NCI-H460 (cell line): ENCODE measurements at regions not wholly inside any gene's neighbourhood (a gene's known extent, or its start where the extent isn't known, plus 50 kb on each side); places are given as distances from the start of the nearest gene placed in this dataset.

ENCODE experiments used
- DNase-seq: peaks from one replicate; pipeline ENCODE4 v3.0.0-alpha.2; 2016; ENCODE audit warnings: low read depth; ENCODE audit errors: extremely low read depth

DNA sequence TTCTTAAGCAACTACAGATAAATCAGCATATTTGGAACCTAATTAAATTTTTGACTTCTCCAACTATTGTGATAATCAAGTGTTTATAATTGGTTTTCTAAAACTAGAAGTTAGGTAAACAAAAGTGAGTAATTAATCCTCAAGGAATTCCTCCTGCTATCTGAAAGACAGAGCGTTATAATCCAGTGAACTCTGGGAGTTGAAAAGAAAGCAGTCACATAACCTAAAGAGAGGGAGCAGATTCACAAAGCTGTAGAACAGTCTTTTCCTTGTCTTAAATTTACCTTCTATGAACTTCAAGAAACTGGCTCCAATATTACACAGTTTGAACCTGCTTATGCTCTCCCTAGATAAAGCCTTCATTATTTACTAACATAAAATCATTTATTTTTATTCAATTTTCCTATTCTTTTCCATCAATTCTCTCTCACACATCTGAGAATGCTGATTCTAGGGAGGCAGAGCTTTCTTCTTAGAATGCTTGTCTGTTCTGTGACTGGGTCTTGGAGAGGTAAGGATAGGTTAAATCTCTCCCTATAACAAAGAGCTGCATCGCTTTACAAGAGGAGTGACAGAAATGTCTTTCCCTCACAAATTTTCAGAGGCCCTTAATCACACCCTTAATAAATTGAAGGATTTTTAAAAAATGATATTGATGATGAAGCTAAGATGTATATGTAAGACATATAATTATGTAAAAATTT lies 132.8 kb downstream of the TUSC7 start:
- no peak for DNase-seq

DNA sequence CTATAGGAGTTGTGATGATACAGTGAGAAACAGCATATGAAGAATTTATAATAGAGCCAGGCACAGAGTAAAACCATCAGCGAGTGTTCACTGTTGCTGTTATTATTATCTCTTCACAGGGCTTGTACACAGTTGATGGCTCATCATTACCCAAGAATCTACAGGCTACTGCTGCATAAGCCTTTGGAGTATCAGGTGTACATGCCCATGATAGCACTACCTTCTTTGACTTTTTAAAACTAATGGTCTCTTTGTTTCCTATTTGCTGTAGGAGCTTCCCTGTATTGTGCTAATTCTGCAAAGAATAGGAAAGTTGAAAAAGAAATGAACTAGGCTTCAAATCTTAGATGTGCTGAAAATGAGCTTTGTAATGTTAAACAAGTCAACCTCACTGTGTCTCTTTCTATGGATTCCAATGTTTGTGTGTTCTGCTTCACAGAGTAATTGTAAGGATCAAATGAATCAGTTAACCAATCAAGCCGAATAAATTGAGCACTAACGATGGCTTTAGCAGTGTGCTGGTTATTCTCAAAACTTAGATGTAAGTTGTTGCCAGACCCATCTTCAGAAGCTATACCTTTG lies 138.8 kb downstream of the TUSC7 start:
- DNase-seq: no peak

- no peak for DNase-seq
Measured at GRCh38 chr3:116849261-116849688, 139.7 kb downstream of the TUSC7 start.

DNA sequence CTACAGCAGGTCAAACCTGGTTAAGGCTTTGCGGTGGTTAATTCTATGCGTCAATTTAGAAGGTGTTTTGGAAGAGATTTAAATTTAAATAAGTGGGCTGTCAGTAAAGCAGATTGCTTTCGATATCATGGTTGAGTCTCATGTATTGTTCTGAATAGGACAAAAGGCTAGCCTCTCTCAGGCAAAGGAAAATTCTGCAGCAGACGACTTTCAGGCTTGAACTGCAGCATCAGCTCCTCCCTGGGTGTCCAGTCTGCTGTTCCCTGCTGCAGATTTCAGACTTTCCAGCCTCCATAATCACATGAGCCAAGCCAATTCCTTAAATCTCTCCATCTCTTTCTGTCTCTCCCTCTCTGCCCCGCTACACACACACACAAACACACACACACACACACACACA lies 143.2 kb downstream of the TUSC7 start:
- DNase-seq: no peak

- DNase-seq: no peak
Measured at GRCh38 chr3:116863270-116863770, 153.7 kb downstream of the TUSC7 start.

DNA sequence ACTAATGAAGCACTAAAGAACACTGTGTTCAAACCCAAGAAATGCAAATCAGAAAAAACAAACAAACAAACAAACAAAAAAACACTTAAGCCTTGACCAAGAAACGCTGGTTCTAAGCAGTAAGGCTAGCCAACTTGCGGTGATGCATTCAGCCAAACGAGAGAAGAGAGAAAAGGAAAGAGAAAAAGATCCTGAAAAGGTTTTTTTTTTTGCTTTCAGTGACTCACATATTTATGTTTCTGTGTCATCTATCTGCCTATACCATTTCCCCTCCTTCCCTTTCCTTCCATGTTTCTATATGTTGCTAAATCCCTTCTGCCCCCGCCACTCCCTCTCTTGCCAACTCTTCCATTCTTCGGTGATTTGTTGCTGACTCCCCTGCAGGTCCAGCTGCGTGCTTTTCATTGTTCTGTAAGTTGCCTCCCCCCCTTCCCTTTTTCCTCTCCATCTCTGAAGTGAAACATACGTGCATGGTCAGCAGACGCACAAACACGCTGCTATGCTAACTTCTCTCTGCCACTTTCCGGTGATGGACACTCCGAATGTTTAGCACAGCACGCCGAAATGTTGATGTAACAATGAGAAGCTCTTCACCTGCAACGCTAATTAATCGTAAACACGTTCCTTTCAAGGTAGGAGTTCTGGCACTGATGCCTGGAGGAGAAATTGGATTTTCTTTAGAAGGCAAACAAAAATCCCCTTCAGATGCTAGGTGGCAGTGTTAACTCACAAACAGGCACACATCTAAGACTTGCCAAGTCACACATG lies 154.4 kb downstream of the TUSC7 start:
- no peak for DNase-seq

GRCh38 chr3:116864590-116864927 lies 155.0 kb downstream of the TUSC7 start:
- no peak for DNase-seq

DNA sequence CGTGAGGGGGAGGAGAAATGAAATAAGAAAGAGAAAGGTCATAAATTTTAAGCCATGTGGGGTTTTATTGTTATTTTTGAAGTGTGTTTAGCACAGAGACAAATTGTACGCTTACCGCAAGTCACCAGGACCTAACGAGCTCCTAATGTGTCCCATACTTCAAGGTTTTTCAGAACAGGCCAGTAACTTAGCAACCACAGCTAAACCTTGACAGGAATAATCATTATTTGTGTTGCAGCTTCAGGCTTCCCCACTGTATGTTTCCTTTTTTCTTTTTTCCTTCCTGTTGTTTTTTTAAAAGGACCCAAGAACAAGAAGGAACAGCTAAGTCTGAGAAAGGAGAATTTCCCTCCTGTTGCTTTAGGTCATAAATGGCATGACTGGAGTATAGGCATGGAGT lies 160.8 kb downstream of the TUSC7 start:
- no peak for DNase-seq

DNA sequence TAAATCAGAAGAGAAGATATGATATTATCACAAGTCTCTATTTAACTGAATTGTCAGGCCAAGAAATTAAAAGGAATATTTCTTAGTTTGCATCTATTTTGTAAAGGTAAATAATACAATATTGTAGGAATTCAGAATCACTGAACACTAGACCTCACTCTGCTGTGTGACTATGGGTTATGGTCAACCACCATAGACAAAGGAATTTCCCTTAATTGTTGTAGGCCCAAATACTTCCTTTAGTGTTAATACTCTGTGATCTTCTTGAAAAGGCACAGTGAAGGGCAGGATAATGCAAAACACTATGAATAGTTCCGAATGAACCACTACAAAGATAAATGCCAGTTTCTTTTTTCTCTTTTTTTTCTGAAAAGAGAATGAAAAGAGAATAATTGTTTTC lies 162.3 kb downstream of the TUSC7 start:
- no peak for DNase-seq

- no peak for DNase-seq
Measured at GRCh38 chr3:116872688-116873087, 163.1 kb downstream of the TUSC7 start.

DNA sequence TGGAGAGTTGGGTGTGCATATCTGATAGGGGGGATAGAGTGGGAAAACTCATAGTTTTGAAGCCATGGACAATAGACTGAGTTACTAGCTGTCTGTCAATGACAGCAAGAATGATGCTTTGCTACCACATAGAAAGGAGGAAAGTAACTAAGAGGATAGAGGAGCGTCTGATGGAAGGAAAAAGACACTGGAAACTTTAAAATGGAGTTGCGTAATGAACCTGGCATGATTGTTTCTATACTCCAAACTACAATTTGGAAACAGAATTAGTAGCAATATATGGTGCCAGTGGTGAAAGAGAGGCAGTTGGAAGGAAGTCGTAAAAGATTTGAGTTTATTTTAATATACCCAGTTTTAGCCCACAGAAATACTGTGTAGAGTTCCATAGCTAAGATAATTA lies 163.6 kb downstream of the TUSC7 start:
- DNase-seq: no peak

DNA sequence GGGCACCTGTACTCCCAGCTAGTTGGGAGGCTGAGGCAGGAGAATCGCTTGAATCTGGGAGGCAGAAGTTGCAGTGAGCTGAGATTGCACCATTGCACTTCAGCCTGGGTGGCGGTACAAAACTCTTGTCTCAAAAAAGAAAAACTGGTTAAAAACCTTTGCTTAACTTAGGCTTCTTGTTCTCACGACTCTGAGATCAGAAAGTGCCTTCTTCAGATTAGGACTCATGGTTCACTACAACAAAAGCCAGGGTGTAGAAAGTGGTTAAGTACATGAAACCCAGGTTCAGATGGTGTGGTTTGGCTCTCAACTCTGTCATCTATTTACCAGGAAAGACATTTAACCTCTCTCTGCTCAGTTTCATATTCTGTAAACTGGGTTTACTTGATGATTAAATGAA lies 168.4 kb downstream of the TUSC7 start:
- DNase-seq: no peak

GRCh38 chr3:116886202-116886893 lies 176.8 kb downstream of the TUSC7 start:
- DNase-seq: no peak

- no peak for DNase-seq
Measured at GRCh38 chr3:116896116-116896515, 186.5 kb downstream of the TUSC7 start.

DNA sequence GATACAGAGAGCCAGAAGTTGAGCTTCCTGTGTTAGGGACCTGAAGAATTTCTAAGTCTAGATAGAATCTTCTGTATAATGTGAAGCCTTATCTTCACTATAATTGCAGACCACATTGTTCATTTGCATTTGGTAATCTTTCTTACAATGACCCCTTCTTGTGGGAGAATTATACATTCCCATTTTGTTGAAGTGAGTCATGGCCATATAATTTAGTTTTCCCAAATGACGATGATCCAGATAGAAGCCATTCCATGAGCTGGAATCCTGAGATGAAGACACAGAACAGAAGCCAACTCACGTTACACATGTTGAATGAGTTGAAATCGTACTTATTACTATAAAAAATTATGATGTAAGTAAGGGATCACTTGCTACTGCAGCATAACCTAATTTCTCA lies 187.8 kb downstream of the TUSC7 start:
- DNase-seq: no peak

GRCh38 chr3:116899253-116899652 lies 189.7 kb downstream of the TUSC7 start:
- no peak for DNase-seq

GRCh38 chr3:116905334-116905733 lies 195.8 kb downstream of the TUSC7 start:
- no peak for DNase-seq

- no peak for DNase-seq
Measured at GRCh38 chr3:116905794-116906193, 196.2 kb downstream of the TUSC7 start.

- DNase-seq: no peak
Measured at GRCh38 chr3:116912116-116912515, 202.5 kb downstream of the TUSC7 start.

DNA sequence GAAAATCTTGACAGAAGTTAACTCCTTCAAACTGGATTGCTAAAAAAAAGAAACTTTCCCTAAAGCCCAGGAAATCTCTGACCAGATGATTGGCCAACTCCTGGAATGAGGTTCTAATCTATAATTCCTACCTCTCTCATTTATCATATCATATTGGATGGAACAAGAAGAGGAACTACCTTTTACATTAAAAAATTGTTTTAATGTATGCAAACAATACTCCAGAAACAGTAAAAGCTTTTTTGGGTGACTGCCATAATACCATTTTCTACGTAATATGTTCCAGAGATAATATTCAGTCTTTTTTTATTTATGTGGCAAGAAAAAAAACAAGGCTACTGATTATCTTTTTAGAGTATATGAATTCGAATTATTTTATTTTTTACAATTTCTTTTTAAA lies 204.4 kb downstream of the TUSC7 start:
- no peak for DNase-seq

- DNase-seq: no peak
Measured at GRCh38 chr3:116916836-116917235, 207.3 kb downstream of the TUSC7 start.
